GM21360 (cell line): ENCODE measurements at regions not wholly inside any gene's neighbourhood (a gene's known extent, or its start where the extent isn't known, plus 50 kb on each side); places are given as distances from the start of the nearest gene placed in this dataset.

Experiments
- ATAC-seq: cut with Tn5 transposase; IDR thresholded peaks from one replicate; pipeline ENCODE4 v1.9.1; 2021; ENCODE audit warnings: mild to moderate bottlenecking, moderate library complexity; ENCODE audit not compliant: unreplicated experiment

DNA sequence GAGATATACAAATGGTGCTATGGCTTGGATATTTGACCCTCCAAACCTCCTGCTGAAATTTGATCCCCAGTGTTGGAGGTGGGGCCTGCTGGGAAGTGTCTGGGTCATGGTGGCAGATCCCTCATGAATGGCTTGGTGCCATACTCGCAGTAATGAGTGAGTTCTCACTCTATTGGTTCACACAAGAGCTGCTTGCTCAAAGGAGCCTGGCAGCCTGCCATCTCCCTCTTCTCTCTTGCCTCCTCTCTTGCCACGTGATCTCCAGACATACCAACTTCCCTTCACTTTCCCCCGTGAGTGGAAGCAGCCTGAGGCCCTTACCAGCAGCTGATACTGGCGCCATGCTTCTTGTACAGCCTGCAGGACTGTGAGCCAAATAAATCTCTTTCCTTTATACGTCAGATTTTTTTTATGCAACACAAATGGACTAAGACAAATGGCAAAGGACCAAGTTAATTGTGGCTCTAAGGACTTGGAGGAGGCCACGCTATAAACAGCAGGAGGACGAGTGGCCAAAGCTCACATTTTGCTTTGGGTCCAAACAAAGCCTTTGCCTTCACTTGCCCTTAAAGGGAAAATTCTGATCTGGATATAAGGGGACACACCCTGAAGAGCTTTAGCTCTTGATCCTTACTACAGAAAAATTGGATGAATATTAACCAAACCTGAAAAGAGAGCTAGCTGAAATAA, 214.7 kb downstream of the SS18 start:
- no peak for ATAC-seq

DNA sequence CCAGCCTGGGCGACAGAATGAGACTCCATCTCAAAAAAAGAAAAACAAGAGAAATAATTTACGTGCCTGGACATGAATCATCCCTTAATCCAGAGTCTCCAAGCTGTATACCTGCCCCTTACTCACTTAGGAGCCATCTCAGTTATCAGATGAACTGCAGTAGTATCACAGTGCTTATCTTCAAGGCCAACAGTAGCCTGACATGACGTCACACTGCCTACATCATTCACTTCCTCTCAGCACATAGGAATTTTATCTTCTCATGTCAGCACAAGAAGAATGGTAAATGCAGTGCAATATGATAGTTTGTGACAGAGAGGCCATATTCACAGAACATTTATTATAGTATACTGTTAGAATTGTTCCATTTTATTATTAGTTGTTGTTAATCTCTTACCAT, 216.6 kb downstream of the SS18 start:
- no peak for ATAC-seq

DNA sequence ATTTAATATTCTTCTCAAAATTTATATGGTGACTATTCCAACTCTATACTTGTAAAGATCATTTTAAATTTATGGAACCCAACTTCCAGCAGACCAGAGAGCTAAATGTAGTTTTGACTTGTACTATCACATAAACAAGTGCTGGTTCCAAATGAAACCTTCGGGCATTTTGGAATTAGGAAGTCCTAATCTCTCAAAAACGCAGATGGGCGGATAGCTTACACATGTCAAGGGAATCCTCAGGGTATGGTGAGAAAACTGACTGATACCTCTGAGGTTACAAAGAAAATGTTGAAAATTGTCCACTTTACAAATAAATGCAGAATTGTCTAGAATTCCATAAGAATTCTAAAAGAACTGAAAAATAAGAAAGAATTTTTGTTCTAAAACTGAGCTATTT, 224.1 kb downstream of the SS18 start:
- ATAC-seq = no peak

GRCh38 chr18:25862881-25863600, 227.4 kb downstream of the SS18 start:
- no peak for ATAC-seq

DNA sequence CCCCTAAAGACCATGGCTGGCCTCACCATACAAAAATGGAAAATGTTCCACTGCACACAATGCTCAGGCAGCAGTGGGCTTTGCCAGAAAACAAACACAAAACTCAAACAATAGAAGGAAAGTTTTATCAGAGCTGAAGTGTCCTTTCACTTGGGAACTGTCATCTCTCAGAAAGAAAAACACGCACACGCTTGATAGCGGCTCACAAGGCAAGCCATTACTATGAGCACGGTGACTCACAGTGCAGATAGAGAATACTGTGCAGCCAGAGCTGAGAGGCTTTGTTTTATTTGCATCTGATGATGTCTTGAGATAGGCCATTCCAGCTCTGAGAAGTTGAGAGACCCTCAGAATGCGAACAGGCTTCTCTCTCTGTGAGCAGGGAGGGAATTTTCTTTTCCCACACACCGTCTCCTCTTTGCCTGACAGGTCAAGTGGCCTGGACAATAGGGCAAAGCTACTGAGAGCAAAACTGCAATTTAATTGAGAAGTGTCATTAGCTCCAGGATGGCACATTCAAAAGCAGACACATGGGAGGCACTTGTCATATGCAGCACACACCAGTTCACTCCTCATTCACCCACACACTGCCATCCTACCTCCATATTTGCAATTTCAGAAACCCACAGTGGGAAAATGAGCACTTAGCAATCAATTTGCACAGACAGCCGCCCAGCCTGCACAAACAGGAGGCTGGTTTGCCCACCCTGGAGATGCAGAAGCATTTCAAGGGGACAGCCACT, 236.6 kb downstream of the SS18 start:
- no peak for ATAC-seq

DNA sequence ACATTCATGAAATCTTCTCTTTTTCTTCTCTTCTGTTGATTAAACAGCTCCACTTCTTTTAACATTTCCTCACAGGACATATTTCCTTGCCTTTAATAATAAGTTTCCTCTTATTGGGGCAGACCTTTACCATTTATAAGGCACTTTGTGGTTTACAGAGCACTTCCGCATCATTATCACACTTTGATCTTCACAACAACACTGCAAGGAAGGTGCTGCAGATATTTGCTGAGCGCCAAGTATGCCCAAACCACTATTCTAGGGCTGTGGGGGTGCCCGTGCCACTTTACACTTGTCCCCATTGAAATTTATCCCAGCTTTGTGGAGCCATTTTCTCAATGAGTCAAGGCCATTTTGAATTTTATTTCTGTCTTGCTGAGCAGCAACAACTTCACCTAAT, 246.6 kb downstream of the SS18 start:
- ATAC-seq = no peak

- ATAC-seq = no peak
Observed at GRCh38 chr18:25842665-25843064, 247.7 kb downstream of the SS18 start.

DNA sequence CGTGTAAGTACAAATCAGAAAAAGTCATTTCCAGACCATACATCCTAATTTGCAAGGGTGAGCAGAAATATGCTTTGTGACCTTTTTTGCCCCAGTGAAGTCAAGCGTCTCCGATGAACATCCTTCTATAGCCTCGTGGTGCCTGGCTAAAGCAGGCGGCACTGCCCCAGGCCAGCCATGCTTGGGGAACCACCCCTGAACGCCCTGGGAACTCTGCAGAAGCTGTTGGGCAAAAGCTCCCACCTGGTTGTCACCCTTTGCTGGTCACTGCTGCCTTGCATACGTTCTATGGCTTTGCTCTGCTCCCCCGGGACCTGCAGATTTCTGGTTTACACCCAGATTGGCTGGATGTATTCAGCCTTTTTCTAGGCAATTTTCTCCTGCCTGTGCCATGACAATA, 256.4 kb downstream of the SS18 start:
- no peak for ATAC-seq

DNA sequence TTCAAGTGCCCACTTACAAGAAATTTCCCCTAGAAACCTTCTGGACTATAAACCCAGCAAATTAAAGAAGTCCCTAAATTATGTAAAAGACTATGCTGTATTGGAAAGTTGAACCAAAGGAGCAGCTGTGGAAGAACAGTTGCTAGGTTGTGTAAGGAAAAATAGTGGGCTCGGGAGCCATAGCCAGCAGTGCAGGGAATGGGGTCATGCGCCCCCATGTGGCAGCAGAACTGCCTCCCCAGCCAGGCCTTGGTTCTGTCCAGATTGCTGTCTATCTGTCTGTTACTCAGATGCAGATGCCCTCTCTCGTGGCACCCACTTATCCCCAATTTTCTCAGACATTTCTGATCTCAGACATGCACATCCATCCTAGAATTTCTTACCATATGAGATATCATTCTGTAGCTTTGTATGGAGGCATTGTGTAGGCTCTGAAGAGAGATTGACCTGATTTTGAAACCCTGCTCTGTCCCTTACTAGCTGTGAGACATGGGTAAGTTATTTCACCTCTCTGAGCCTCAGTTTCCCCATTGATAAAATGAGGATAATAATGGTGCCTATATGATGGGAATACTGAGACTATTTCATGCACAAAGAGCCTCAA, 258.3 kb downstream of the SS18 start:
- ATAC-seq = no peak

DNA sequence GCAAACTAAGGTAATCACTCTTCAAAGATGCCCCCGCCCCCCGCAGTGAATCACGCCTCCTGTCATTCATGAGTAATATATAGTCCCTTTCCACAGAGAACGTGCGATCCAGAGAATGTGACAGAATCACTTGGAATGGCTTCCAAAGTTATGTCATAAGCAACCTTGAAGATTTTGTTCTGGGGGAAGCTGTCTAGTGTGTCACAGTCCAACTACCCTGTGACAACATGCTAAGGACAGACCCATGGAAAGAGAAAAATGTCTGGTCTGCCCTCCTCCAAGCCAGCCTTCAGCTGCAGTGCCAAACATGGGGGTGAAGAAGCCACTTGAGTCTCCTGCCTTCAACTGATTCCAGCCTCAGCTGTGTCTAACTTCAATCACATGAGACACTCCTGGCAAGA, 259.1 kb downstream of the SS18 start:
- no peak for ATAC-seq

DNA sequence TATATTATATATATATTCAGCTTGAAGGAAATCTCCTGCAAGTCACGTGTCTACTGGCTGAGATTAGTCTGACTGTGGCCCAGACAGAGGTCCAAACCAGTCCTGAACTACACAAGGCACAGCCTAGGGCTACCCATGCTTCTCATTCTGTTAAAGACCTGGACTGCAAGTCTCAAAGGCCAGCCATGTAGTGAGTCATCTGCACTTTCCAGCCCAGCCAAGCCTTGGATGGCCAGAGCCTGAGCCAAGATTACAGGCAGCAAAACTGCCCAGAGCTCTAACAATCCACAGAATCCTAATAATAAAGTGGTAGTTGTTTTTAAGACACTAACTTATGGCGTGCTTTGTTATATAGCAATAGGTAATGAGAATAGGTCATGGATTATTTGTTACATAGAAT, 259.6 kb downstream of the SS18 start:
- ATAC-seq = no peak

GRCh38 chr18:25827961-25828561, 262.4 kb downstream of the SS18 start:
- no peak for ATAC-seq

DNA sequence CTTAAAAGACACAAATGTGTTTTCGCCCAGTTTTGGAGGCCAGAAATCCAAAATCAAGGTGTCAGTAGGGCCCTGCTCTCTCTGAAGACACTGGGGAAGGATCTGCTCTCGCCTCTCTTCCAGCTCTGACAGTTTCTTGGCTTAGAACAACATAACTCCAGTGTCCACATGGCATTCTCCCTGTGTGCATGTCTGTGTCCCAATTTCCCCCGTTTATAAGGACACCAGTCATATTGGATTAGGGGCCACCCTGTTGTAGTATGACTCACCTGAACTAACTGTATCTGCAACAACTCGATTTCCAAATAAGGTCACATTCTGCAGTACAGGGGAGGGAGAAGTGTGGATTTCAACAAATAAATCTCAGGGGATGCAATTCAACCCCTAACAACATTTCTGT, 263.2 kb downstream of the SS18 start:
- ATAC-seq = no peak

GRCh38 chr18:25826823-25827222, 263.6 kb downstream of the SS18 start:
- no peak for ATAC-seq

GRCh38 chr18:25825979-25826776, 264.2 kb downstream of the SS18 start:
- ATAC-seq = no peak

- no peak for ATAC-seq
Observed at GRCh38 chr18:25825056-25825455, 265.4 kb downstream of the SS18 start.

DNA sequence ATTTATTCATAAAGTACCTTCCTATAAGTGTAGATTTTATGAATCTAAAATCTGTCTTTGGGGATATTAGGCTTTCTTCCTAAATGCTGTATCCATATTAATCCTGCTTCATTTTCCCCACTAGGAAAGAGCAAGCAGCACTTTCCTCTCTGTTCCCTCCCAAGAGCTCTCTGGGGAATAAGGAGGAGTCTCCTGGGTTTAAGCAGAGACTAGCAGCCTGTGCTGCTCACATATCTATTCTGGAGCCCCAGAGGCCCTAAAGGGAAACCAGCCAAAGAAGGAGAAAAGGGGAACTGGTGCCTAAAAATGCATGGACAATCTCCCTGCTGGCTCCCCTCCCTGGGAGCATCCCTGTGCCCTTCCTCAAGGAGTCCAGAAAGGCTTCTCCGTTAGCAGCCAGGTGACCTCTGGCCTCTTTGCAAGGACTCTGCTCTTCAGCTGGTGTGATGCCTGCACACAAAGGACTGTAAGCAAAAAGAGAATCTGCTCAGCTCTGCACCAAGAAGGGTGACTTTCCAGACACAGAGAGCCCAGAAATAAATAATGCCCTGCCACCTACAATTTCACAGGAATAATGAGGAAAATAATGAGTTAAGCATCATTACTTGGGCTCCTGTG, 270.6 kb downstream of the SS18 start:
- no peak for ATAC-seq

DNA sequence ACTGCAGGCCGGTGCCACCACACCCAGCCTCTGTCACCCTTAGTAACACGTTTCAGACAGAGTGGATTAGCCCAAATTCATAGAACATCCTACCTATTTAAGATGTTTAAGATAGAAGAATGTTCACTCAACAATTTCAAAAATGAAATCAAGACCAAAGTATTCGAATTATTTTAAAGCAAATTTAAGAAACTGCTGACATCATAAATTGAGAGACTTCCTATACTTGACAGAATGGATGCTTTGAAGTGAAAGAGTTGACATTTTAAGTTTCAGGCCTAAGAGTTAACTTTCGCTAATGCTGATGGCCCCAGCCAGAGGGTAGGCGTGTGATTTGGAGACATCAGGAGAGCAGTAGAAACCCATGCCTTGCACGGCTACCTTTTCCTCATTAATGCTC, 271.9 kb downstream of the SS18 start:
- no peak for ATAC-seq

GRCh38 chr18:25817546-25818237, 272.7 kb downstream of the SS18 start:
- ATAC-seq = no peak
